Activated naive CD4-positive, alpha-beta T cell treated with Interleukin-2 at 50 U/mL for 16 hours (primary cell): ENCODE measurements at regions not wholly inside any gene's neighbourhood (a gene's known extent, or its start where the extent isn't known, plus 50 kb on each side); places are given as distances from the start of the nearest gene placed in this dataset.

ENCODE experiments used
- DNase-seq: peaks from one replicate; pipeline ENCODE4 v3.0.0-alpha.2; 2020

DNA sequence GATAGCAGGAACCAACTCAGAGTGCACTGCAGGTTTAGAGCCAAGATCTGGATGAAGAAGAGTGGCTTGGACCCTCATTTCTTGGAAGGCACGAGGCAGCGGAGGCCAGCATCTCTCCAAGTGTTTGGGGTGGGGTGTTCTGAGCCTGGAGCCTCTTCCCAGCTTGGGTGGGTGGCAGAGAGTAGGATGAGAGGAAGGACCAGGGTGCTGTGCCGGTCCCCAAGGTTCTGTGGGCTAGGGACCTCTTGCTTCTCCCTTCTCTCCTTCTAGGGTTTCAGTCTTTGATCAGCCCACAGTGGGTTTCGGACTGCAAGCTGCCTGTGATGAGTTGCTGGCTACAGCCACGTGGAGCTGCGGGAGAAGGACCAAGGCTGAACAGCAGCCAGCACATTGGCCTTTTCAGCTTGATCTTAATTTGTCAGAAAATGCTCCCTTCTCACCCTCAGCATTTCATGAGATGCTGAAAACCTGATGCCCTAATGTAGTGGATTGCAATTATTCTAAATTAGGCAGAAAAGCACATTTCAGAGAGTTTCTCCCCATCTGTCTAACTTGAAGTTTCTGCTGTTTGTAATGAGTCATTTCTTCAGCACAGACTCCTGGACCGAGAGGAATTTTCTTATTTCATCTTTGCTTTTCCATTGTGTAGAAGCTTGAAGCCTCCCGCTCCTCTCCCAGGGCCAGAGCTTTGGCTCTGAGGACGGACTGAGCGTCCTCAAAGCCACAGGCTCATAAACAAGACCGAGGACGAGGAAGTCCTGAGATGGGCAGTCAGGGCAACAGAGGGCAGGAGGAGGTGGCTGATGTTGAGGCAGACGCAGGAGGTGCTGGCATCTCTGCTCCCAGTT is 99.1 kb upstream of the HDAC4 start:
- DNase-seq = no peak

GRCh38 chr2:239498981-239499634 is 98.3 kb upstream of the HDAC4 start:
- no peak for DNase-seq

GRCh38 chr2:239498576-239498975 is 97.8 kb upstream of the HDAC4 start:
- no peak for DNase-seq

GRCh38 chr2:239496700-239497099 is 95.9 kb upstream of the HDAC4 start:
- DNase-seq = no peak

- no peak for DNase-seq
These were observed 95.0 kb upstream of the HDAC4 start for GRCh38 chr2:239495791-239496233.

- no peak for DNase-seq
These were observed 94.4 kb upstream of the HDAC4 start for GRCh38 chr2:239495175-239495574.

GRCh38 chr2:239494578-239494977 is 93.8 kb upstream of the HDAC4 start:
- no peak for DNase-seq

- DNase-seq = no peak
These were observed 88.7 kb upstream of the HDAC4 start for GRCh38 chr2:239489481-239489880.

GRCh38 chr2:239488125-239488524 is 87.3 kb upstream of the HDAC4 start:
- DNase-seq = no peak

DNA sequence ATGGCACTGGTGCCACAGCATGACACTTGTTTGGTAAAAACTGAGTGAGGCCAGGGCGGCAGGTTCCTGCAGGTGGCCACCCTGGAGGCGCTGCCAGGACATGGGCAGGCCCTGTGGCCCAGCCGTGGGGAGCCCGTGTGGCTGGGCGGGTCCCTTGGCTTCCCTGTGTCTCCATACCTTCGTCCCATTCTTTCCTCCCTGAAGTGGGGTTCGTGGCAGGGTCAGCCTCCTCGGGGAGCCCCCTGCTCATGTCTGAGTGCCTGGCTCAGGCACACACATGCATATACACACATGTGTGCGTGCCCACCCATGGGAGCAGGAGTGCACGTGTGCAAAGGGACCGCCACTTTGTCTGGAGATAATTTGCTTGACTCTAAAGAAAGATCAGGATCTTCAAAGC is 86.5 kb upstream of the HDAC4 start:
- no peak for DNase-seq

DNA sequence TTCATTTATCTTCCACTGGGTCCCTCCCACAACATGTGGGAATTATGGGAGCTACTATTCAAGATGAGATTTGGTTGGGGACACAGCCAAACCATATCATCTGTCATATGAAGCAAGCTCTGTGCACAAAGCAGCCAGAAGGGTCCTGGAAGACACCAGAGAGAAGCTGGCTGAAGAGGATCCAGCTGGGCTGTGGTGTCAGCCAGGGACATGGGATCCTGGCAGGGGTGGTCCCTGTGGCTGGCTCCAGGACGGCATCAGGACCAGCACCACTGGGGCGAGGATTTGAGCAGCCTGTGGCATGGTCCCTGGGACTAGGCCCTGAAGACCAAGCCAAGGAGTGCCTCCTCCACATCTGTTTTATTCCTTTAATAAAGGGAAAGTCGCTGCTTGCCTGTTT is 84.8 kb upstream of the HDAC4 start:
- DNase-seq = no peak

DNA sequence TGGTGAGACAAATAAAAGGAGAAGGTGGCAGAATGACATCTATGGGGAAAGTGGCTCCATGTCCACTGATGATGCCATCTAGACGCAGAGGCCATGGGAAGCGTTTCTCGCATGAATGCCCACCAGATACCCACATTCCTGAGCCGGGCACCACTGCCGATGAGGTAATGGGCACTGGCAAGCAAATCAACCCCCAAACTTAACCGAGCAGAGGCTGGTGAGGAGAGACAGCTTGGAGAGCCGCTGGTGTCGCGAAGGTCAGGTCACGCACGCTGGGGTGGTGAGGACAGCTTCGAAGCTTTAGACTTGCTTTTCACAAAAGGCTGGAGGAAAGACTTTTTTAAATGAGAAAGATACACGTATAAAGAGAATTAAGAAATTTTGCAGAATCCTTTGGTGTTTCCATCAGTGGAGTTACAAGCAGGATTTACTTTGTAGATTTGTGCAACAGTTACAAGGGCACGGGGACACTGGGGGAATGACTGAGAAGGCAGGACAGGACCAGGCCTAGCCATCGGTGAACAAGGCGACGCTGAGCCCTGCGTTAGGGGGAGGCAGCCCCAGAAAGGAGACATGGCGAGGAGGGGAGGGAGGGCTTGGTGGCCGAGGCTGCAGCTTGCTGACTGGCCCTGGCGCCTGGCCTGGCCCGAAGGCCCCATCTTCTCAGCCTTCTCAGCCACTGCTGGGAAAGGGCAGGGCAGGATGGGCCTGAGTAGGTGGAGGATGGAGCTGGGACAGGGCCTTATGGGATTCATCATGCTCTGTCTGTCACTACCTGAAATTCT is 83.9 kb upstream of the HDAC4 start:
- no peak for DNase-seq

DNA sequence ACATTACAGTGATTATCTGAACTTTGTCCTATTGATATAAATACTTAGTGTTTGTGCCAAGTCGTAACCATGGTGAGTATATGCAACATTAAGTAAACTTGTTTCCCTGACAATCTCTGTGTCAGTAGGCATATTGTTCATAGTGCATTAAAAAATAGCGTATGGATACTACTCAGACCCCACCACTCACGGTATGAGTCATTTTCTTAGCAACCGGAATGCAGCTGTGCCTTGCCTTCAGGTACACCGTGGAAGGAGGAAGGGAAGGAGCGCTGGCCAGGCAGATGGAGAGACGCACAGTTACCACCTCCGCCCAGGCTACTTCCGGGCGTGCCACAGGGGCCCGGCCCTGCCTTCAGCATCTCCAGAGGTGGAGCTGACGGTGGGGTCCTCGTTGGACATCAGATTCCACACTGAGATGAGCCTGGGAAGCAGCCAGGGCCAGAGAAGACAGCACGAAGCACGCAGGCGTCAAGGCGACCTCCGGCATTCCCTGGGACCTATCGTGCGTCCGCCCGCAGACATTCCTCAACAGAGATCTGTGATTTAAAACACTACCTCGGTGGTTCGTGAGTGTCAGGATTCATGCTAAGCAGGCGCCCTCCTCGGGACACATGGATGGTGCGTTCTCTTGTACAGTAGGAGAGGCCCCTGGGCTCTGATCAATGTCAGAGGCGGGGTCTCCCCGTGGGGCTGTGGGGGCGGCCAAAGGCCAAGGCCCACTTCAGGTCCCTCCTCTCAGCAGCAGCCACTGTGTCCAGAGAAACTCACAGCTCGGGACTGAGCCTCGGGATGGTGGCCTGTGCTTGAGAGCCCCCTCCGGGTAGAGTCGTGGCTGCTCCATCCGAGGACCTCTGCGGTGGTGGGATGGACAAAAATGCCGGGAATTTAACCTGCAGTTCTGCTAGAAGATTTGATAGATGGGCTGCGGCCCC is 82.2 kb upstream of the HDAC4 start:
- no peak for DNase-seq

DNA sequence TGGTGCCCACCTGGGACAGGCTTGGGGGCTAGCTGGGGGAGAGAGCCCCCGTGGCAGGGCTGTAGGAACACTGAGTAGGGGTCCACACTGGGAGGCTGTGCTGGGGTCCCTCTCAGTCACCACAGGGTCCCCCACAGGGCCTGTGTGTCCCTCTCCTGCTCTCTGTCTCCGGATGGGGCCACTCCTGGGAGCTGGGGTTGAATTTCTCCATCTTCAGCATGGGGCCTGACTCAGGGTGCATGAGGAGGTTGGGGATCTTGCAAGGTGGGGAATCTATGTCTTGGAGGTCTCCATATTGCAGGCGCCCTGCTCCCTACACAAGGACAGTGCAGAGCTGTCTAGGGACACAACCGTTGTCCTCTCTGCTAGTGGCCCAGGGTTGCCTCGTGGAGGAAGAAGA is 78.7 kb upstream of the HDAC4 start:
- DNase-seq = no peak

DNA sequence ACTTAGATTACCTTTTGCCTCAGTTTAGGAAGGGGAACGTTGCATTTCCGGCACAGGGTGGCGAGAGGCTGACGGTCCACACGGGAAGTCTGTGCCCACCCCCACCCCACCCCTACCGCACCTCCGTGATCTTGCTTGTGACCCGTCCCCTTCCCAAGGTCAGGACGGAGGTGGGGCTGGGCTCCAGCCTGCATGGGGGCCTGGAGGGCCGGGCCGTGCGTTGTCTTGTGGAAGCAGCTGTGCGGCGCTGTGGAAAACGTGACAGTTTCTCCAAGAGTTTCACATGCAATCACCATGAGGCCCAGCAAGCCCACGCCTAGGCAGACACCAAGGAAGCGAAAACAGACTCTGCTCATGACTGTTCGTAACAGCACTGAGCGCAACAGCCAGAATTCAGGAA is 76.8 kb upstream of the HDAC4 start:
- no peak for DNase-seq

- no peak for DNase-seq
These were observed 76.2 kb upstream of the HDAC4 start for GRCh38 chr2:239476757-239477585.

GRCh38 chr2:239476029-239476756 is 75.4 kb upstream of the HDAC4 start:
- DNase-seq = no peak

- DNase-seq = no peak
These were observed 74.6 kb upstream of the HDAC4 start for GRCh38 chr2:239475161-239476028.

GRCh38 chr2:239473211-239473805 is 72.5 kb upstream of the HDAC4 start:
- DNase-seq = no peak
